Left lung (tissue), 4 donors: ENCODE measurements at regions not wholly inside any gene's neighbourhood (a gene's known extent, or its start where the extent isn't known, plus 50 kb on each side); places are given as distances from the start of the nearest gene placed in this dataset.
A peak's percentile ranks its signal among the peaks of the same experiment; 100 is the strongest.

Experiments
- ATAC-seq: fragments of 200-7000 bp; cut with Tn5 transposase; one replicate; pipeline ENCODE4 v1.9.1; 2020; ENCODE audit warnings: moderate library complexity
- DNase-seq, 4 donors: peaks; one replicate each; pipeline ENCODE4 v3.0.0-alpha.2; 2013 to 2020
- H3K27ac ChIP-seq, 2 donors: fragments of 200-600 bp; sonication (generic) in 1 of 2; one replicate each; pipeline versions ENCODE4 v1.5.0 to v1.8.0; 2020 to 2021
- H3K27me3 ChIP-seq, 2 donors: fragments of 200-600 bp; sonication (generic) in 1 of 2; one replicate each; pipeline versions ENCODE4 v1.5.0 to v1.8.0; 2020 to 2021
- H3K36me3 ChIP-seq, 2 donors: fragments of 200-600 bp; sonication (generic) in 1 of 2; one replicate each; pipeline versions ENCODE4 v1.5.0 to v1.8.0; 2020 to 2021
- H3K4me1 ChIP-seq, 2 donors: fragments of 200-600 bp; one replicate each; pipeline ENCODE4 v1.8.0; 2021
- H3K4me3 ChIP-seq, 2 donors: fragments of 200-600 bp; sonication (generic) in 1 of 2; one replicate each; pipeline versions ENCODE4 v1.5.0 to v1.8.0; 2020 to 2021; ENCODE audit warnings: mild to moderate bottlenecking in 1 of 2
- H3K9me3 ChIP-seq, 2 donors: fragments of 200-600 bp; sonication (generic) in 1 of 2; one replicate each; pipeline versions ENCODE4 v1.5.0 to v1.8.0; 2020 to 2021
- intact Hi-C, 2 donors: fragments of 100-400 bp; cut with DNase I; formaldehyde crosslinking; loops; one replicate each; pipeline versions ENCODE4 v1.11.2 to v1.14.2; 2022
- TF ChIP-seq, protein P1 (sequence below), 2 donors: fragments of 200-600 bp; sonication (generic) in 1 of 2; IDR thresholded peaks; one replicate each; pipeline versions ENCODE4 v1.5.0 to v1.8.0; 2021; ENCODE audit warnings: antibody characterized with exemption in 2 of 2
- donor health status: DM: no; HTN: yes; CAD: no.
- donor health status: DM: no; HTN: no; CAD: no.

DNA sequence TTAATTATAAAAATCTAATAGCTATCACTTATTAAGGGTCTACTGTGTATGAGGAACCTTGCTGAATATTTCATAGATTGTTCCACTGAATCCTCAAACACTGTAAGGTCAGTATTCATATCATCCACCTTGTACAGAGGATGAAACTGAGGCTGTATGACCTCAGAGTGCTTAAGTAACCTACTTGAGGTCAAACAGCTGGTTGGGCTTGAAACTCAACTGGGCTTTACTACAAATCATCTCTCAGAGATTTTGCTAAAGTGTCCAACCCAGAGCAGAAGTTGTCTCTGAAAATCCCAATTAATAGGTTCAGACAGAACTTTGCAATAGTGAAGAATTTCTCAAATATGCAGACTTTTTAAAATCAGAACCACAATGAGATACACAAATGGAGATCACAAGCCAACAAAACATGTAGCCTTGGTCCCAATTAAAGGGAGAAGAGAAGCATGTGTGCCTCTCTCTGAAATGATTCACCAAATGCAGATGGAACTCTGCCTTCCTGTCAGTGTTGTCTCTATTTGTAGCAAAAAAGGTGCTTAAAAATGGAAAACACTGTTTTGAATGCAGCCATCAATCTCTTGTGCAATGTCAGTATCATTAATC lies 131.4 kb downstream of the FAM114A2 start:
- no peaks in the 10 kb centered on the region for H3K36me3 ChIP-seq

DNA sequence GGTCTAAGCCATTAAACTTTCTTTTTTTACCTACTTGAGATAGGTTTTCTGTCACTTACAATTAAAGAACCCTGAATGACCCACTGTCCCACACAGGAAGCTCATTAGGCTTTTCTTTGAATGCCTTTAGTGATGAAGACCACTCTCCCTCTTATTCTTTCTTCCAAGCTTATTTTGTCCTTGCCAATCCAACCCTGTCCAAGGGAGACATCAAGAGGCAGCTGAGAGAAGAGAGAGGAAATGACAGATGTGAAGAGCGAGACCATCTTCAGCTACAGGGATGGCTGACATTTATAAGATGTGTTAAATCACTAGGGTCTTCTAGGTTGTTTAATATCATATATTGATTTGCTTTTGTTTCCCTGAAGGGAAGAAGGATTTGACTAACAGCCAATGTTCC lies 133.5 kb downstream of the FAM114A2 start:
- ATAC-seq (no peak), DNase-seq (peak in 1 of 4 donors; percentile 4)
- Histone ChIP-seq H3K4me3 (no peak overlapping the region), H3K27me3 (no peaks in the 10 kb centered on the region), H3K9me3 (no peaks in the 10 kb centered on the region), H3K36me3 (no peaks in the 10 kb centered on the region), H3K27ac (no peak overlapping the region), H3K4me1 (no peaks in the 10 kb centered on the region)
- intact Hi-C loops, result no loop called here
- TF ChIP-seq, protein P1, sequence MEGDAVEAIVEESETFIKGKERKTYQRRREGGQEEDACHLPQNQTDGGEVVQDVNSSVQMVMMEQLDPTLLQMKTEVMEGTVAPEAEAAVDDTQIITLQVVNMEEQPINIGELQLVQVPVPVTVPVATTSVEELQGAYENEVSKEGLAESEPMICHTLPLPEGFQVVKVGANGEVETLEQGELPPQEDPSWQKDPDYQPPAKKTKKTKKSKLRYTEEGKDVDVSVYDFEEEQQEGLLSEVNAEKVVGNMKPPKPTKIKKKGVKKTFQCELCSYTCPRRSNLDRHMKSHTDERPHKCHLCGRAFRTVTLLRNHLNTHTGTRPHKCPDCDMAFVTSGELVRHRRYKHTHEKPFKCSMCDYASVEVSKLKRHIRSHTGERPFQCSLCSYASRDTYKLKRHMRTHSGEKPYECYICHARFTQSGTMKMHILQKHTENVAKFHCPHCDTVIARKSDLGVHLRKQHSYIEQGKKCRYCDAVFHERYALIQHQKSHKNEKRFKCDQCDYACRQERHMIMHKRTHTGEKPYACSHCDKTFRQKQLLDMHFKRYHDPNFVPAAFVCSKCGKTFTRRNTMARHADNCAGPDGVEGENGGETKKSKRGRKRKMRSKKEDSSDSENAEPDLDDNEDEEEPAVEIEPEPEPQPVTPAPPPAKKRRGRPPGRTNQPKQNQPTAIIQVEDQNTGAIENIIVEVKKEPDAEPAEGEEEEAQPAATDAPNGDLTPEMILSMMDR (IDR thresholded peaks at IDR 0.05), result no peak

More for the DNA sequence above, 131.4 kb downstream of the FAM114A2 start:
- no peaks in the 10 kb centered on the region for H3K4me1 ChIP-seq
- no peak for DNase-seq
- ATAC-seq, result no peak
- intact Hi-C loops, result no loop called here
- no peak overlapping the region for H3K4me3 ChIP-seq
- H3K27me3 ChIP-seq, result no peaks in the 10 kb centered on the region
- H3K9me3 ChIP-seq, result no peaks in the 10 kb centered on the region
- H3K27ac ChIP-seq, result no peak overlapping the region
- TF ChIP-seq, protein P1 (IDR thresholded peaks at IDR 0.05), result no peak

DNA sequence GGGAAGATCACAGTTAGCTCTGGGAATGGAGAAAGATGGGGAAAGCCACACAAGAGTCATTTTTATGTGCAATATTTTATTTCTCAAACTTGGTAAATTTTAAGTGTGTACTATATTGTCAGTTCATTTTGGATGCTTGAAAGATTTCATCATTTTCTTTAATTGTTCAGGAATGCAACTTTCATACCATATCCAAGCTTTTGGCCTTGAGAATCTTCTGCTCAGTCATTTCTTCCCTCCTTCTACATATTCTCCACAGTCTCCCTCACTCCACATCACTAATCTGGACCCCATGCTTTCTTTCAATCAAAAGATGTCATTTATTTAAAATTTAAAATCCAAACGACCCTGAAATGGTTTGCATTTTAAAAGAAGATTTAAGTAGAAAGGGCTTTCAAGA lies 135.4 kb downstream of the FAM114A2 start:
- no peak overlapping the region for H3K27ac ChIP-seq
- H3K4me1 ChIP-seq, result no peaks in the 10 kb centered on the region
- DNase-seq (no peak), ATAC-seq (no peak)
- TF ChIP-seq, protein P1 (IDR thresholded peaks at IDR 0.05), result no peak
- no peaks in the 10 kb centered on the region for H3K27me3 ChIP-seq
- H3K36me3 ChIP-seq, result no peaks in the 10 kb centered on the region
- no peaks in the 10 kb centered on the region for H3K9me3 ChIP-seq
- H3K4me3 ChIP-seq, result no peak overlapping the region
- intact Hi-C loops, result no loop called here

DNA sequence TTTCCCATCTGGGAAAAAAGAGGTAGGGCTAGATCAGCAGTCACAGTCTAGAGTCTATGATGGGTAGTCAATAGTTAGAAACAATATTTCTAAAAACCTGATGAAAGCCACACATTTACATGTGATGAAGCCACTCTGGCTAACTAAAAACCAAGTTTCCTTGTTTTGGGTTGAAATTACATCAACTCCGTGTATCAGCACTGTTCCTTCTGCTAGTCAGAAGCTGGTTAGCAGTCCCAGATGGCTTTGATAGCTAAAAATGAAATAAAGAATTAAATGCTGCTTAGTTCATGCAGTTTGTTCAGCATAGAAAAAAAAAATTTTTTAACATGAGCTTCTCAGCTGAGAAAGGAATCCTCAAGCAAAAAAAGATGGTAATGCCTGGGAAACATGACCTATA lies 136.7 kb downstream of the FAM114A2 start:
- intact Hi-C loops, result no loop called here
- DNase-seq (no peak), ATAC-seq (no peak)
- Histone ChIP-seq H3K9me3 (no peaks in the 10 kb centered on the region), H3K4me1 (no peaks in the 10 kb centered on the region), H3K36me3 (no peaks in the 10 kb centered on the region), H3K4me3 (no peak overlapping the region), H3K27ac (no peak overlapping the region), H3K27me3 (no peaks in the 10 kb centered on the region)
- TF ChIP-seq, protein P1 (IDR thresholded peaks at IDR 0.05), result no peak

DNA sequence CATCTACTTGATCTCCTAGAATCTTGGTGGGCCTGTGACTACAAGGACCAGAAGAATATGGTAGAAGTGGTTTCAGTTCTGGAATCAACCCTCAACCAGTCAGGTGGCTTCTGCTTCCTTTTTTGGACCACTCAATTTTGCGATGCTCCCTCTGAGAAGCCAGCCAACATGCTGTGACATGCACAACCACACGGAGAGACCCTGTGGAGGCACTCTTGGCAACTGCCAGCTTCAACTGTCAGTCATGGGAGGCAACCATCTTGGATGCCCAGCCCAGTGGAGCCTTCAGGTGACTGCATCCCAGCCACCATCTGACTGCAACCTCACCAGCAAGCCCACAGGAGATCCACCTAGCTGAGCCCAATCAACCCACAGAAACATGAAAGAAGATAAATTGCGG lies 137.3 kb downstream of the FAM114A2 start:
- H3K27me3 ChIP-seq, result no peaks in the 10 kb centered on the region
- ATAC-seq (no peak), DNase-seq (no peak)
- no peaks in the 10 kb centered on the region for H3K9me3 ChIP-seq
- H3K27ac ChIP-seq, result no peak overlapping the region
- H3K4me1 ChIP-seq, result no peaks in the 10 kb centered on the region
- no peak overlapping the region for H3K4me3 ChIP-seq
- H3K36me3 ChIP-seq, result no peaks in the 10 kb centered on the region
- TF ChIP-seq, protein P1 (IDR thresholded peaks at IDR 0.05), result no peak
- intact Hi-C loops, result no loop called here
